Sigmoid colon (tissue), 4 donors: ENCODE measurements at regions not wholly inside any gene's neighbourhood (a gene's known extent, or its start where the extent isn't known, plus 50 kb on each side); places are given as distances from the start of the nearest gene placed in this dataset.

Experiments
- EP300 ChIP-seq, 4 donors: sonication (generic); formaldehyde crosslinking; IDR thresholded peaks; one replicate each; pipeline ENCODE4 v1.6.1; 2017; ENCODE audit warnings: antibody characterized with exemption in 4 of 4
- POLR2A ChIP-seq, 2 donors: fragments of 450-650 bp; IDR thresholded peaks; one replicate each; pipeline ENCODE4 v1.6.1; 2016; ENCODE audit warnings: antibody characterized with exemption in 2 of 2, mild to moderate bottlenecking in 2 of 2, moderate library complexity in 2 of 2
- POLR2AphosphoS5 ChIP-seq, 4 donors: sonication (generic); formaldehyde crosslinking; IDR thresholded peaks; one replicate each; pipeline ENCODE4 v1.6.1; 2017; ENCODE audit warnings: antibody characterized with exemption in 4 of 4
- TF ChIP-seq, protein P1 (sequence below), 4 experiments: fragments of 450-650 bp in 3 of 4; fragments of 200-600 bp in 1 of 4; IDR thresholded peaks; one replicate each; pipeline ENCODE4 v1.5.1; 2016 to 2019; ENCODE audit warnings: antibody characterized with exemption in 4 of 4, mild to moderate bottlenecking in 3 of 4, moderate library complexity in 2 of 4

DNA sequence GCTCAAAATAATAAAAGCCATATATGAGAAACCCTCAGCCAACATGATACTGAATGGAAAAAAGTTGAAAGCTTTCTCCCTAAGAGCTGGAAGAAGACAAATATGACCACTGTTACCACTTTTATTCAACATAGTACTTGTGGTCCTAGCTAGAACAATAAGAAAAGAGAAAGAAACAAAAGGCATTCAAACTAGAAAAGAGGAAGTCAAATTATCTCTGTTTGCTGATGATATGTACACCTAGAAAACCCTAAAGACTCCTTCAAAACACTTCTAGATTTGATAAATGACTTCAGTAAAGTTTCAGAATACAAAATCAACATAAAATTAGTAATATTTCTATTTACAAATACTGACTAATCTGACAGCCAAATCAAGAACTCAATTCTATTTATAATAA lies 328.8 kb upstream of the GCFC2 start:
- TF ChIP-seq, protein P1, sequence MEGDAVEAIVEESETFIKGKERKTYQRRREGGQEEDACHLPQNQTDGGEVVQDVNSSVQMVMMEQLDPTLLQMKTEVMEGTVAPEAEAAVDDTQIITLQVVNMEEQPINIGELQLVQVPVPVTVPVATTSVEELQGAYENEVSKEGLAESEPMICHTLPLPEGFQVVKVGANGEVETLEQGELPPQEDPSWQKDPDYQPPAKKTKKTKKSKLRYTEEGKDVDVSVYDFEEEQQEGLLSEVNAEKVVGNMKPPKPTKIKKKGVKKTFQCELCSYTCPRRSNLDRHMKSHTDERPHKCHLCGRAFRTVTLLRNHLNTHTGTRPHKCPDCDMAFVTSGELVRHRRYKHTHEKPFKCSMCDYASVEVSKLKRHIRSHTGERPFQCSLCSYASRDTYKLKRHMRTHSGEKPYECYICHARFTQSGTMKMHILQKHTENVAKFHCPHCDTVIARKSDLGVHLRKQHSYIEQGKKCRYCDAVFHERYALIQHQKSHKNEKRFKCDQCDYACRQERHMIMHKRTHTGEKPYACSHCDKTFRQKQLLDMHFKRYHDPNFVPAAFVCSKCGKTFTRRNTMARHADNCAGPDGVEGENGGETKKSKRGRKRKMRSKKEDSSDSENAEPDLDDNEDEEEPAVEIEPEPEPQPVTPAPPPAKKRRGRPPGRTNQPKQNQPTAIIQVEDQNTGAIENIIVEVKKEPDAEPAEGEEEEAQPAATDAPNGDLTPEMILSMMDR (IDR thresholded peaks at IDR 0.05), result no peak
- TF ChIP-seq POLR2A (IDR thresholded peaks at IDR 0.05) (no peak), EP300 (IDR thresholded peaks at IDR 0.05) (no peak), POLR2AphosphoS5 (IDR thresholded peaks at IDR 0.05) (no peak)
